HG03060 (cell line): ENCODE measurements at regions not wholly inside any gene's neighbourhood (a gene's known extent, or its start where the extent isn't known, plus 50 kb on each side); places are given as distances from the start of the nearest gene placed in this dataset.

Experiments used
- ATAC-seq: cut with Tn5 transposase; IDR thresholded peaks from one replicate; pipeline ENCODE4 v1.9.1; 2021; ENCODE audit warnings: low read depth, moderate number of reproducible peaks; ENCODE audit not compliant: unreplicated experiment

- no peak for ATAC-seq
Measured at GRCh38 chr10:111430070-111430469, 353.2 kb downstream of the ADRA2A start.

- ATAC-seq: no peak
Measured at GRCh38 chr10:111432588-111432987, 355.8 kb downstream of the ADRA2A start.

DNA sequence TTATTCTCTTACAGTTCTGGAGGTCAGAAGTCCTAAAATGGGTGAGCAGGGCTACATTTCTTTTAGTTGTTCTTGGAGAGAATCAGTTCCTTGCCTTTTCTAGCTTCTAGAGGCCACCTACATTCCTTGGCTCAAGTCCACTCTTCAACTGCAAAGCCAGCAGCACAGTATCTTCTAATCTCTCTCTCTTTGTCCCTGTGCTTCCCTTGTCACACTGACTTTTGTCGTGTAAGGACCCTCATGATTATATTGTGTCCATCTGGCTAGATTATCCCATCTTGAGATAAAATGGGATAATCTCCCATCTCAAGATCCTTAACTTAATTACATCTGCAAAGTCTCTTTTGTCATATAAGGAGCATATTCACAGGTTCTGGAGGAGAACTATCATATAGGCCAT lies 359.0 kb downstream of the ADRA2A start:
- ATAC-seq: no peak

- no peak for ATAC-seq
Measured at GRCh38 chr10:111439034-111439842, 362.4 kb downstream of the ADRA2A start.

- ATAC-seq: no peak
Measured at GRCh38 chr10:111440501-111440900, 363.7 kb downstream of the ADRA2A start.

DNA sequence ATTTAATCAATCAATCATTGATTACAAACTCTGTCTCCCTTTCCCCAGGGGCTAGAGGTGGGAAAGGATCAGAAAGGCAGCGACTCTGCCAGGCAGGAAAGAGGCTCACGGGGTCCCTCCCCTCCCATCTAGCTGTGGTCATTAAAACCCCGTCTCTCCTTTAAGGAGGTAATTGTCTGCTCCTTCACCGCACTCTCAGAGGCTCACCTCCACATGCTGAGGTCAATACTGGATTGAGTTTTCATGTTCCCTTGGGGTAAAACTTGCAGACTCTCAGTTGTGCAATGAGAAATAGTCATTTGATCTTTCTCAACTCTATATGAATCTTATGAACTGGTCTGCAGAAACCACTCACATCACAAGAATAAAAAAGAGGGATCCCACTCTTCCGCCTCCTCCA lies 368.8 kb downstream of the ADRA2A start:
- ATAC-seq: no peak

GRCh38 chr10:111446966-111447365 lies 370.1 kb downstream of the ADRA2A start:
- ATAC-seq: no peak

GRCh38 chr10:111452153-111452552 lies 375.3 kb downstream of the ADRA2A start:
- no peak for ATAC-seq

GRCh38 chr10:111455776-111456426 lies 379.1 kb downstream of the ADRA2A start:
- ATAC-seq: no peak

DNA sequence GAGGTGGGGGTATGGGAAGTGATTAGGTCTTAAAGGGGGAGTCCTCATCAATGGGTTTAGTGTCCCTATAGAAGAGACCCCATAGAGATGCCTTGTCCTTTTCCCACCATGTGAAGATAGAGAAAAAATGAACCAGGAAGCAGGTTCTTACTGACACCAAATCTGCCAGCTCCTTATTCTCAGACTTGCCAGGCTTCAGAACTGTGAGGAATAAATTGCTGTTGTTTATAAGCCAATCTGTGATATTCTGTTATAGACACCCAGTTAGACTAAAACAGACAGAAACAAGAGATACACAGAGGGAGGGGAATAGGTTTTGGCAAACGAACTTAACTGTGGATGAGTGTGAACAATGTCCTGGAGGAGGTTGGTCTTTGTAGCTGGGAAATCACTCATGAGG lies 381.4 kb downstream of the ADRA2A start:
- no peak for ATAC-seq

DNA sequence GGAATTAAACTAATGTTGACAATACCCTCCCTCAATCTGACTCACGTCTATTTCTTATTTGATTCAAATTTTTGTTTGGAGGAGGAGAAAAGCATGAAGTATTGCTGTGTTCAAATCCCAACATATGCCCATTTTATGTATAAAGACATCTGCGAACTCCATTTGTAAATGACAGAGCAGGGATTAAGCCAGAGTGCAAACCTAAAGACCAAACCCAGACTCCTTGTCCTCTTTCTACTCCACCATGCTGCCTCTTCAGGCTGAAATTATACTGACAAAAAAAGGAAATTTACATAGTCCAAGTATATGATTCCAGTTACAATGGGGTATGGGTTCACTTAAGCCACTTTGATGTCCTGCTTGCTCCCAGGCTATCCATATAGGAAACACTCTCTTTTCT lies 383.1 kb downstream of the ADRA2A start:
- no peak for ATAC-seq

DNA sequence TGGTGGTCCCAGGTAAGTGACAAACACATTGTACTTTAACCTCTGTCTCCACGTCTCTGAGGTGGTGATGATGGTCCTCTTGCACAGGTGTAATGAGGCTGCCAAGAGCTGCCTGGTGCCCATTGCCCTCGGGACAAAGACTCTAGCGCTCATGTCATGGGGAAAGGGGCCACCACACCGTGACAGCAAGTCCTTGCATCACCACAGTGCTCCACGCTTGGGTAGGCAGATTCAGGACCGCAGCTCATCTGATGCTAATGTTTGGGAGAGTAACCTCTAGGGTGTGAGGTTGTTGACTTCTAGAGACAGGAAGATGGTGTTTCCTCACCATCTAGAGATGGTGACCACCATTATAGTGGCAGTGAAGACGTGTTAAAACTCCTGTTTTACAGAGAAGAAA lies 395.6 kb downstream of the ADRA2A start:
- ATAC-seq: no peak

DNA sequence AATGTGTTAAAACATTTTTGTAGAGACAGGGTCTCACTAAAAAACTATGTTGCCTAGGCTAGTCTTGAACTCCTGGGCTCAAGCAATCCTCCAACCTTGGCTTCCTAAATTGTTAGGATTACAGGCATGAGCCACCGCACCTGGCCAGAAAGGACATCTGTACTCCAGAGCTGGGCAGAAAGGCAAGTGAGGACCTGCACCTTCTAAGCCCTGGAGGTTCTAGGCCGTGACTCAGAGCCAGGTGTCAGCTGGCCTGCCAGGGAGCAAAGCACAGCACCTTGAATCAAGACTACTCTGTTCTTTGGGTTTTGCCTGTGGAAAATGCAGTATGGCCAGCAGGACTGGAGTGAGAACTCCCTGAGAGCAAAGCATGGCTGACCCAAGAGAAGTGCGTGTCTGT lies 396.5 kb downstream of the ADRA2A start:
- ATAC-seq: no peak

DNA sequence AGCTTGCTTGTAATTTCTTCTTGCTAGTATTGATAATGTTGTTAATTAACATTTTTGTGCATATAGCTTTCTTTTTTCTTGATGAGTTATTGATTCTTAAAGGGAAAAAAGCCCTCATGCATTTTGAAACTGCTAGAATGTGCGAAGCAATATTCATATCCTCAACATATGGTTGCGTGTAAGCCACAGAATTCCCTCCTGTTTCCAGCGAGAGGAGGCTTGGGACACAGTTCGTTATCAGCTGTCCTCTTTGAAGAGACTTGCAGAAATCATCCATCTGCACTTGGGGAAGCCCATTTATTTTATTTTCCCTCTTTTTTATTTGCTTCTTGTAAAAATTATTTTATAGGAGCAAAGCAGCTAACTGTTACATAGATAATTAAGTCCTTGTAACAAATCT lies 398.0 kb downstream of the ADRA2A start:
- no peak for ATAC-seq

GRCh38 chr10:111475720-111476119 lies 398.9 kb downstream of the ADRA2A start:
- ATAC-seq: no peak

DNA sequence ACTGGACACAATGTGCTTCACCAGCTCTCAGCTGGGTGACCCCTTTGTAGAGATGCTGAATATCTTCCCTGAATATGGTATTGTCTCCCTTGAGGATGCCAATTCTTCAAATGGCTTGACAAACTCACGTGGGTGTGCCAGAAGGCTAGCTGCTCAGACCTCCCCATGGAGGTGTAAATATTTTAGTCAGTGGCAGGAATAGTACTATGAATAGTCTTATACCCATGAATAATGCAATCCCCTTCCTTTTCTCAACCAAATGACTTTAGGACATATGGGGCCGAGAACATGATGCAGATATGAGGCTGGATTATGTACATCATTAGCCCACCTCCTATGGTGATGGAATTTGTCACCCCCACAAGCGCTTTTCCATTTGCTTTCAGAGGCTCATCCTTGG lies 401.8 kb downstream of the ADRA2A start:
- no peak for ATAC-seq

- no peak for ATAC-seq
Measured at GRCh38 chr10:111479966-111480365, 403.1 kb downstream of the ADRA2A start.

DNA sequence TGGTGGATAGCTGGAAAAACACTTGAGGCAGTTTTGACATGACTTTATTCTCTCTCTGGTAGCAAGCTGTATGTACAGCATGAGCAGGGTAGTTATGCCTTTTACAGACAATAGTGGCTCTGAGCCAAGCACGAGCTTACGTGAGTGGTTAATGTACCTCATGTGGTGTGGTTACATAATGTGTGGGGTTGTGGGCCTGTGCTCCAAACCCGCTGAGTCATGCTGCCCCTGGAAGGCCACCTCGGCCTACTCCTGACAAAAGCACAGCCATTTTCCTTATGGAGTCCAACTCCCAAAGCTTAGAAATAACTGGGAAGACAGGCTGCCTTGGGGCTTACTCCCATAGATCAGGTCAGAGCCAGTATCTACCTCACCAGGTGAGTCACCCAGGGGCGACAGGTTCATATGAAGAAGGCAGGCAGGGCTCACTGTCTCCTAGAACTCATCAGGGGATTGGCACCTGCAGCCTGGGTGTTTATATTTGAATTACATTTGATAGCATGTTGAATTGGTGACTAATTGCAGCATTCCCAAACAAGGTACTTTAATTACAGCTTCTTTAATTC lies 404.5 kb downstream of the ADRA2A start:
- no peak for ATAC-seq

DNA sequence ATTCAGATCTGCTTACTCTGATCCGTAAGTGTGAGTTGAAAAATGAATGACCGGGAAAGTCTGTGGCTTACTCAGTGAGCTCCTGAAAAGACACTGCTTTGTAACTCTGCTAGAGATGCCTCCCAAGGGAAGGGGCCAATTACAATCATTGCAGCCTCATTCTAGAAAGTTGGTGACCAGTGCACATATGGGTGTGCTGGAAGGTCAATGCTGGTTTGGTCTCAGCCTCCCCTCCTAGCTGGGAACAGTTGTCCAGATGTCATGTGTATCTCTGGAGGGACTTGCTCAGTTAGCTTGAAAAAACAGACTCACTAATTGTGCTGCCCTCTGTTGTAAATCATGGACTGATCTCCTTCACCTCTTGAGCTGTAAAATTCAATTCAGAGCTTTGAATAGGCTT lies 405.0 kb downstream of the ADRA2A start:
- ATAC-seq: no peak

- ATAC-seq: no peak
Measured at GRCh38 chr10:111482621-111483216, 405.9 kb downstream of the ADRA2A start.

- no peak for ATAC-seq
Measured at GRCh38 chr10:111485767-111486166, 408.9 kb downstream of the ADRA2A start.
